ENCODE measurements at regions not wholly inside any gene's neighbourhood (a gene's known extent, or its start where the extent isn't known, plus 50 kb on each side); places are given as distances from the start of the nearest gene placed in this dataset.

GRCh38 chr10:58001159-58001558 is 266.5 kb downstream of the IPMK start:
- CTCF ChIA-PET: no interaction called here
- Histone ChIP-seq H3K27me3 (ENCODE audit: control insufficient read depth, insufficient read depth, low read length) (no peaks in the 10 kb centered on the region), H3K4me3 (ENCODE audit: low read depth in 2 of 2, low read length in 2 of 2) (no peak overlapping the region), H3K9me3 (ENCODE audit: control insufficient read depth, insufficient read depth, low read depth, low read length) (no peaks in the 10 kb centered on the region), H3K27ac (ENCODE audit: low read length) (no peak overlapping the region), H3K36me3 (ENCODE audit: control insufficient read depth, insufficient read depth, low read length) (no peaks in the 10 kb centered on the region), H3K4me1 (ENCODE audit: control insufficient read depth, insufficient read depth, low read length) (no peaks in the 10 kb centered on the region)
- in situ Hi-C loops (cut with HindIII; ENCODE audit: low pct_unique_long_range_greater_than_20kb, low sequenced_read_pairs): no loop called here
- no TSS peak for BruUV-seq (replicated peaks)
- intact Hi-C loops (cut with micrococcal nuclease; ENCODE audit: unreplicated experiment): no loop called here
- POLR2A ChIA-PET: no interaction called here
- TF ChIP-seq POLR2AphosphoS5 (IDR thresholded peaks at IDR 0.05; ENCODE audit: low read depth, low read length): no peak
- TF ChIP-seq SIN3A (IDR thresholded peaks at IDR 0.05; ENCODE audit: borderline replicate concordance, insufficient read depth, low read depth, low read length): no peak
- DNase-seq (ENCODE audit: low read depth, low spot score) (no peak), ATAC-seq (no peak)

GRCh38 chr10:57996536-57996935 is 271.2 kb downstream of the IPMK start:
- Histone ChIP-seq H3K4me3 (ENCODE audit: low read depth in 2 of 2, low read length in 2 of 2) (no peak overlapping the region), H3K36me3 (ENCODE audit: control insufficient read depth, insufficient read depth, low read length) (no peaks in the 10 kb centered on the region), H3K4me1 (ENCODE audit: control insufficient read depth, insufficient read depth, low read length) (no peaks in the 10 kb centered on the region; the same call in 1 of the 2 replicates), H3K27ac (ENCODE audit: low read length) (no peak overlapping the region), H3K27me3 (ENCODE audit: control insufficient read depth, insufficient read depth, low read length) (no peaks in the 10 kb centered on the region), H3K9me3 (ENCODE audit: control insufficient read depth, insufficient read depth, low read depth, low read length) (no peaks in the 10 kb centered on the region)
- intact Hi-C loops (cut with micrococcal nuclease; ENCODE audit: unreplicated experiment): no loop called here
- in situ Hi-C loops (cut with HindIII; ENCODE audit: low pct_unique_long_range_greater_than_20kb, low sequenced_read_pairs): no loop called here
- CTCF ChIA-PET: interaction anchor here (0.6 to 0.9 kb wide), 2 partner anchors 243 to 293 kb away, joined by 3 read pairs; no protein-coding TSS in a partner anchor
- ATAC-seq (no peak), DNase-seq (ENCODE audit: low read depth, low spot score) (no peak)
- no TSS peak for BruUV-seq (replicated peaks)
- TF ChIP-seq SIN3A (IDR thresholded peaks at IDR 0.05; ENCODE audit: borderline replicate concordance, insufficient read depth, low read depth, low read length) (no peak), POLR2AphosphoS5 (IDR thresholded peaks at IDR 0.05; ENCODE audit: low read depth, low read length) (no peak), REST (IDR thresholded peaks at IDR 0.05; ENCODE audit: insufficient read depth in 1 of 2, low read depth in 2 of 2, low read length in 1 of 2) (no peak), TCF7L2 (IDR thresholded peaks at IDR 0.05; ENCODE audit: low read depth, low read length) (no peak), CTCF (IDR thresholded peaks at IDR 0.05) (no peak)
- POLR2A ChIA-PET: no interaction called here

- ATAC-seq: no peak
Measured at GRCh38 chr10:57993302-57993701, 274.4 kb downstream of the IPMK start.

More at GRCh38 chr10:57993302-57993701, 274.4 kb downstream of the IPMK start:
- in situ Hi-C loops (cut with HindIII; ENCODE audit: low pct_unique_long_range_greater_than_20kb, low sequenced_read_pairs): no loop called here
- no peaks in the 10 kb centered on the region for H3K9me3 ChIP-seq (ENCODE audit: control insufficient read depth, insufficient read depth, low read depth, low read length)
- H3K27me3 ChIP-seq (ENCODE audit: control insufficient read depth, insufficient read depth, low read length): no peaks in the 10 kb centered on the region
- TF ChIP-seq REST (IDR thresholded peaks at IDR 0.05; ENCODE audit: insufficient read depth in 1 of 2, low read depth in 2 of 2, low read length in 1 of 2) (no peak), POLR2AphosphoS5 (IDR thresholded peaks at IDR 0.05; ENCODE audit: low read depth, low read length) (no peak), CTCF (IDR thresholded peaks at IDR 0.05) (no peak), SIN3A (IDR thresholded peaks at IDR 0.05; ENCODE audit: borderline replicate concordance, insufficient read depth, low read depth, low read length) (no peak), TCF7L2 (IDR thresholded peaks at IDR 0.05; ENCODE audit: low read depth, low read length) (no peak)
- H3K27ac ChIP-seq (ENCODE audit: low read length): no peak overlapping the region
- no peaks in the 10 kb centered on the region for H3K36me3 ChIP-seq (ENCODE audit: control insufficient read depth, insufficient read depth, low read length)
- H3K4me1 ChIP-seq (ENCODE audit: control insufficient read depth, insufficient read depth, low read length): no peaks in the 10 kb centered on the region; the same call in 1 of the 2 replicates
- intact Hi-C loops (cut with micrococcal nuclease; ENCODE audit: unreplicated experiment): no loop called here
- H3K4me3 ChIP-seq (ENCODE audit: low read depth in 2 of 2, low read length in 2 of 2): no peak overlapping the region
- ChIA-PET POLR2A (no interaction called here), CTCF (no interaction called here)
- BruUV-seq (replicated peaks): no TSS peak
- DNase-seq (ENCODE audit: low read depth, low spot score): no peak

Data from Panc1 (cell line).